HG03139 (cell line): ENCODE measurements at regions not wholly inside any gene's neighbourhood (a gene's known extent, or its start where the extent isn't known, plus 50 kb on each side); places are given as distances from the start of the nearest gene placed in this dataset.

ENCODE experiments used
- ATAC-seq: cut with Tn5 transposase; IDR thresholded peaks from one replicate; pipeline ENCODE4 v1.9.1; 2021; ENCODE audit not compliant: unreplicated experiment

DNA sequence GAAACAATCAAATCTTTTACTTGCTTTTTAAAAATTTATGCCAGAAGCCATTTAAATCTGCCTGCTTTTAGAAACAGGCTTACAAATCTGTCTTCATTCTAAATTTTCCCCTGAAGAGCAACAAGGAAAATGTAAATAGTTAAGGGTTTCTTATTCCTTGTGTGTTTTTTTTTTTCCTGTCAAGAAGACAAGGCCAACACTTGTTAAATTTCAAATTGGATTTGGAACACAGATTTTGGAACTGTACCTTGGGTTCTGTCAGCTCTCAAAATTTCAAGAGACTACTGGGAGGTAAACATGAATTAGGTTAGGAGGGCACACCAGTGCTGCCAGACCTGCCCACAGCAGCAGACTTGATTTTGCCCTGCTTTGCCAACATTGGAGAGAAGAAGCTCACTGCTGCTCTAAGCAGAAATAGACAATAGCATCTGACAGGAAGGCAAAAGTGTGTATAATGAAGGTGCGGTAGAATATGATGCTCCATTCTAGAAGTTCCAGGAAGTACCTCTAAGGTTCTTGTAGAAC lies 121.7 kb downstream of the NHLRC3 start:
- ATAC-seq = no peak

GRCh38 chr13:39167018-39167417 lies 128.8 kb downstream of the NHLRC3 start:
- no peak for ATAC-seq

- no peak for ATAC-seq
Observed at GRCh38 chr13:39170711-39171110, 132.5 kb downstream of the NHLRC3 start.

GRCh38 chr13:39185326-39185725 lies 147.1 kb downstream of the NHLRC3 start:
- ATAC-seq = no peak

DNA sequence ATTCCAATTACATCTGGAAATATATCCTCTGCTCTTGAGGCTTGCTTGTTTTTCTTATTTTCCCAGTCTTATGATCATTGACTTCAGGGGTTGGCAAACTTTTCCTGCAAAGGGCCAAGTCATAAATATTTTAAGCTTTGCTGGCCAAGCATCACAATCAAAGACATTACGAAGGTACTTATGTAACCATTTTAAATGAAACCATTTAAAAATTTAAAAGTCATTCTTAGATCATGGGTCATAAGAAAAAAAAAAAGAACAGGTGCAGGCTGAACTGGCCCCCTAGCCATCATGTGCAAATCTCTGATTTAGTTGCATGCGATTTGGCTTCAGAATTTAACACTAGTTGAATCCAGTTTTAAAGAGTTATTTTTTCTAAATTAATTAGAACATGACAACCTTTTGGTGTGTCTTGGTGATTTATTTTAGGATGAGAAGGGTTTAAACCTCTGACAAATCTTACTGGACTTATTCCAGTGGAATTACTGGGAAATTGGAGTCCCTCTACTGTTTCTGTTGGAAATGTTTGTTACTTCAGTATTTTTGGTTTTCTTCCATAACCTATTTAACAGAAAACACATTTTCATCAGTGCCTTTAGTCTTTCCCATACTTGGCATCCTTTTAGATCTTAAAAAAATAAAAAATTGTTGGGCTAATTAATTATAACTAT lies 148.1 kb downstream of the NHLRC3 start:
- no peak for ATAC-seq

DNA sequence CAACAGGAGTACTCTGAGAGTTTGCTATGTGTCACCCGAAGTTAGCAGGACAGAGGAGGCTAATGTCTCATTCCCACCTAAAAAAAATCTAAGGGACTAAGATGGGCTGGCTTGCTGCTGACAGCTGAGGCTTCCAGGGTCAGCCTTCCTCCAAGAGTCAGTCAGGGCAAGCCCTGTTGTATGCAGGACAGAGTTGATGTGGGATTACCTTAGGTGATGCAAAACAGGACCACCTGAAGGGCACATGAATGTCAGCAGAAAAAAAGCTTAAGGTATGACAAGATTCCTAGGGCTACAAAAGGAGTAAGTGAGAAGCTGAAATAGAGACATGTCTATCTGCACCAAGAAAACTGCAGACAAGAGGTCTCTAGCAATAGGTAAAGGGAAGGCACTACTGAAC lies 151.5 kb downstream of the NHLRC3 start:
- ATAC-seq = no peak

GRCh38 chr13:39196965-39197646 lies 158.8 kb downstream of the NHLRC3 start:
- ATAC-seq = no peak

DNA sequence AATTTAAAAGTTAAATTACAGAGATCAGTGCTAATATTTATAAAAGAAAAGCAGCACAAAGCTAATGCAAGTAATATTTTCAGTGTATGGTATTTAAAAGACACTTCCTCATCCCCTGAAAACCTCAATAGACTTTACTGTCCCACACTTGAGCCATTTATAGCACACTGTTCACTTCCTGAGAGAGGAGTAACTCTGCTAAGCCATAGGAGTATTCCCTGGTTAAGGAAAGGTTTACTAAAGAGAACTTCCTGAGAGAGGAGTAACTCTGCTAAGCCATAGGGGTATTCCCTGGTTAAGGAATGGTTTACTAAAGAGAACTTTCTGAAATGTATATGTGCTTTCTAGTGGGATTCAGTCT lies 159.4 kb downstream of the NHLRC3 start:
- ATAC-seq = no peak

GRCh38 chr13:39200249-39200910 lies 162.1 kb downstream of the NHLRC3 start:
- ATAC-seq = no peak

DNA sequence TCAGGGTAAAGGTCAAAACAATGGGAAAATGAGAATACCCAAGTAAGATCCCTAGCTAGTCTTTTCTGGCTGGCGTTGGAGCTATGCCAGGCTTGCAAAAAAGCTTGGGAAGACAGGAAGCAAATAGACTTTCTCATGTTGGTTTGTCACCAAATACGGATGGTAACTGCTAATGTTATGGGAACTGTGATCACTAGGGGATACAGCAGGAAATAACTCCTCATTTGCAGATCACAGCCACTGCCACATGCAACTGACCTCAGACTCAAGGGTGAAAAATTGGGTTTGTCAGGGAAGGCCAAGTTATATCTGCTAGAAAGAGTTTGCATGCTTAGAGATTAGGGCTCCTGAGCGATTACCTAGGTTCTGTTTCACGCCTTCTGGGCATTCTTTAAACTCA lies 162.9 kb downstream of the NHLRC3 start:
- no peak for ATAC-seq

DNA sequence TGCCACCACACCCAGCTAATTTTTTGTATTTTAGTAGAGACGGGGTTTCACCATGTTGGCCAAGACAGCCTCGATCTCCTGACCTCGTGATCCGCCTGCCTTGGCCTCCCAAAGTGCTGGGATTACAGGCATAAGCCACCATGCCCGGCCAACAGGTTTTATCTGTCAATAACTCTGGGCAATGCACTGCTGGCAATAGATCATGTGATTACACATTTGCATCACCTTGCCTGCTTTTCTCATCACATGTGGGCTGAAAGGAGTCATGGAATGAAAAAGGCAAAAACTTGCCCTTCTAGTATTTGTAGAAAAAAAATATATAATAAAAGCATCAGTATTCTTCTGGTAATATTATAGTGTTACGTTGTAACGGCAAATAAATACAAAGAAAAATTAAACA lies 164.5 kb downstream of the NHLRC3 start:
- no peak for ATAC-seq

DNA sequence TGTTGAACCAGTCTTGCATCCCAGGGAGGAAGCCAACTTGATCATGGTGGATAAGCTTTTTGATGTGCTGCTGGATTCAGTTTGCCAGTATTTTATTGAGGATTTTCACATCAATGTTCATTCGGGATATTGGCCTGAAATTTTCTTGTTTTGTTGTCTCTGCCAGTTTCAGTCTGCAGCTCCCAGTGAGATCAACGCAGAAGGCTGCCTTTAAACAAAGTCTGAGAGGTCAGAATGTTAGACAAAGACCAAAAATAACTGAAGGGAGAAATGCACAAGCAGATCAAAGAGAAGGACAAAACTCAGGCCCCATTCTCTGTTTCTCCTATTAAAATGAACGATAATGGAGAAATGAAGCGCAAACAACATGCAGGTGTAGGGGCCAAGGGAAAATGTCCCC lies 170.4 kb downstream of the NHLRC3 start:
- ATAC-seq = no peak

DNA sequence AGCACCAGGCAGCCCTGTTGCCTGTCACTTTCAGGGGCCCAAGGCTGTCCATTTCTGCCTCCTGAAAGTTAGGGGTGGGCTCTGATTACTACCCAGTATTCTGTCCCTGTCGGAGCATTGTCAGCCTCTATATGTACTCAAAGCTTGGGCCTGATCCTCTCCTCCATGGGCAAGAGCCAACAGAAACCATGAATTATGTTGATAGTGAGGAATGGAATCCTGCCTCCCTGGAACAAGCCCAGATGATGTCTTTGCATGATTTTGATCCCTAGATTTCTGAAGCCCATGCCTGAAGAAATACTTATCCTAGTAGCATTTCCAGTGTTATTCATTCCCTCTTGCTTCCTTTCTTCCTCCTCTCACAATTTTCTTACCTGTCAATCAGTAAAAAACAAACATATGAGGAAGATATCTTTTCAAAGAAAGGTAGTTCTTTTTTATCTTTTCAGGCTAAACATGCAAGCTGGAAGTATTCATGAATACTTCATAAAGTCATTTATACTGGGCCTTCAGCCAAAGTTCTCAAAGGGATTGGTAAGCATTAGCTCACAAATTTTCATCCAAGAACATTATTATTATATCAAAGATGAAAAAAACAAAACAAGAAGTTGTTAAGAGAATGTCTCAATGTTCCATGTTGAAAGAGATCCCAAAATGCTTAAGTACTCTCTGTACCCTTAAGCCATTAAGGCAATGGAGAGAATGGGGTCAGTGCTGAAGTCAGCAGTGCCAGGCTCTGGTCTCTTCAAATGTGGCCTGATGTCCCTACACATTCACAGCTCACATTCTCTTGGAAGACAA lies 171.7 kb downstream of the NHLRC3 start:
- ATAC-seq = no peak

DNA sequence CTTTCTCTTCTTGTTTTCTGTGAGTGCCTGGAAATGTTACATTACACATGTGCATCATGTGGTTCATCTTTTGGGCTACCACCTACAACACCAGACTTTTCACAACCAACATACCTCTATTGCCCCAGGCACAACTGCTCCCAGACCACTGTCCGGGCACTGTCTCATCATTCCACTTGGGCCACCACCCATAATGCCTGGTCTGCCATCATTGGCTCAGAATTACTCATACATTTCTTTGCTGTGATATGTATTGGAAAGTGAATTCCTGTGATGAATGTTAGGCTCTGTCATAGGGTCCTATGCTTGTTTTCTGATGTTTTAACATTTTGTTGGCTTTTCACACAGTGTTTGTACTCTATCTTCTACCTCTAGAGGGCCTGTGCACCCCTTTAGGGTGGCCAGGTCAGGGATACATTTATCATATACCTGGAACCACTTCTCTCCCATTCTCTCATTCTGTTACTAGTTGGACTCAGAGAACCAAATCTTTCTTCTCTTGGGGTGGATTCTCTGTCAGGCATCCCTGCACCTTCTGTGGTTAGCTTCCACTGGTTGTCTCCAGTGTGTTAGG lies 172.8 kb downstream of the NHLRC3 start:
- ATAC-seq = no peak

DNA sequence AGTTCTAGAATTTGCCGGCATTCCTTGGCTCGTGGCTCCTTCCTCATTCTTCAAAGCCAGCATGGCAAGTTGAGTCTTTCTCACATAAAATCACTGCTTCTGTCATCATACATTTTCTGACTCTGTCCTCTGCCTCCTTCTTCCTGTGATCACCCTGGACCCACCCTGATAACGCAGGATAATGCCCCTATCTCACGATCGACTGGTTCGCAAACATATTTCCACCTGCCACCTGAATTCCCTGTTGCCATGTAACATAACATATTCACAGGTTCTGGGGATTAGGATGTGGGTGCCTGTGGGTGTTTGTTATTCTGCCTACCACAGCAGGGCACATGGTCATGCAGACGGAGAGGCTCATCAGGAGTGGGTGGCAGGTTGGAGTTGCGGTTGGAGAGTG lies 177.7 kb downstream of the NHLRC3 start:
- ATAC-seq = no peak

DNA sequence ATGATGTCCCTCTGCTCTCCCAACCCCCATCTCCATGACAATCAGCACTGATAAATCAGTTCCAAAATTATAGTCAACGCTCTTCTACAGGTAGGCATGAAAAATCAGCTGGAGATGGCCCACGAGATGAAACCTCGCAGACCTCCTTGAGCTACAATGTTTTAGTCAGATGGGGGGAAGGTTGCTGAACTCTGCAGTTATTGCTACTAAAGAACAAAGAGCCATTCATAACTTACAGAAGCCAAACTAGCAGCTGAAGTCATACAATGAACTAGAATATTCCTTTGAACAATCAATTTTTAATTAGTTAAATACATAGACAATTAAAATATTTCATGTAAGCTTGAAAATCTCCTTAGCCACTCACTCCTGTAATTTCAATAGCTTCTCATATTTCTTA lies 179.2 kb downstream of the NHLRC3 start:
- no peak for ATAC-seq

- no peak for ATAC-seq
Observed at GRCh38 chr13:39224671-39225240, 186.5 kb downstream of the NHLRC3 start.

GRCh38 chr13:39225860-39226259 lies 187.6 kb downstream of the NHLRC3 start:
- ATAC-seq = no peak

GRCh38 chr13:39226359-39226758 lies 188.1 kb downstream of the NHLRC3 start:
- ATAC-seq = no peak

DNA sequence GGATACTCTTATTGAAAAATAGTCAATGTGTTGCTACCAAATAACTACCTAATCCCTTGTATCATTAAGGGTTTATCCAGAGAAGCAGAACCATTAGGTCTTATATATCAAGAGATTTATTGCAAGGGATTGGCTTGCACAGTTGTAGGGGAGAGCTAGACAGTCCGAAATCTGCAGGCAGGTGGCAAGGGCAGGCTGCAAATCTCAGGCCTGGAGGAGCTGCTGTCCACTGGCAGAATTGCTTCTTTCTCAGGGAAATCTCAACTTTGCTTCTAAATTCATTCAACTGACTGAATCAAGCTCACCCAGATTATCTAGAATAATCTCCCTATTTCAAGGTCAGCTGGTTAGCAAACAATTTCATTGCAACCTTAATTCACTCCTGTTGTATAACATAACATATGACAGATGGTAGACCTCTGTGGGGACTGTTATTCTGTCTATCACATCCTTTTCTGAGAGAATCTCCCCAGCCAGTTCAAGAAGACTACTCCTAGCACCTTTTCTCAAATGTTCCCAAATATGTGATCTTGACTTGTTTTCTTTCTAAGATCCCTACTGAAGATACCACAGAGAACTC lies 194.2 kb downstream of the NHLRC3 start:
- no peak for ATAC-seq
